ENCODE measurements at regions not wholly inside any gene's neighbourhood (a gene's known extent, or its start where the extent isn't known, plus 50 kb on each side); places are given as distances from the start of the nearest gene placed in this dataset.

GRCh38 chr1:98382986-98383740 lies 278.4 kb upstream of the SNX7 start:
- ATAC-seq, result no peak
- H3K9me3 ChIP-seq (ENCODE audit: control insufficient read depth, low read length, poor library complexity, severe bottlenecking), result no peaks in the 10 kb centered on the region
- no peak for DNase-seq
- H3K4me3 Mint-ChIP-seq, result no peak overlapping the region
- peaks cover 2% of the 10 kb centered on the region for H3K36me3 Mint-ChIP-seq (ENCODE audit: low read depth)
- H3K27ac Mint-ChIP-seq, result no peak overlapping the region
- H3K27me3 Mint-ChIP-seq, result no peaks in the 10 kb centered on the region
- H3K4me1 Mint-ChIP-seq, result peaks cover 9% of the 10 kb centered on the region

DNA sequence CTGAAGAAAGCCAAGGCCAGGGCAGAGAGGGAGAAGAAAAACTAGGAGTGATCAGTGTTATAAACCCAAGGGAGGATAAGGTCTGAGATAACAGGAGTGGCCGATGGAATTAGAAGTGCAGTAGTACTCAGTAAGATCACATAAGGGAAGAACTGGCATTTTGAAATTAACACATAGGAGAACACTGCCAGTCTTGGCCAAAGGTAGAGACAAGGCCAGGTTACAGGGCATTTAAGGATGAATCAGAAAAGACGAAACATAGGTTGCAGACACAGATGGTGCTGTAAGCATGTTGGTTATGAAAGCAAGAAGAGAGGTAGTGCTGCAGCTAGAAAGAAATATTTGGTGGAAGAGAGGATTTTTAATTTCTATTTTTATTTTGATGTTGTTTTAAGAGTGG lies 278.9 kb upstream of the SNX7 start:
- H3K27me3 Mint-ChIP-seq, result peaks cover 5% of the 10 kb centered on the region
- ATAC-seq (no peak), DNase-seq (no peak)
- no peak overlapping the region for H3K27ac Mint-ChIP-seq
- no peaks in the 10 kb centered on the region for H3K9me3 ChIP-seq (ENCODE audit: control insufficient read depth, low read length, poor library complexity, severe bottlenecking)
- peaks cover 3% of the 10 kb centered on the region for H3K4me1 Mint-ChIP-seq
- H3K4me3 Mint-ChIP-seq, result no peak overlapping the region
- peaks cover 2% of the 10 kb centered on the region for H3K36me3 Mint-ChIP-seq (ENCODE audit: low read depth)

DNA sequence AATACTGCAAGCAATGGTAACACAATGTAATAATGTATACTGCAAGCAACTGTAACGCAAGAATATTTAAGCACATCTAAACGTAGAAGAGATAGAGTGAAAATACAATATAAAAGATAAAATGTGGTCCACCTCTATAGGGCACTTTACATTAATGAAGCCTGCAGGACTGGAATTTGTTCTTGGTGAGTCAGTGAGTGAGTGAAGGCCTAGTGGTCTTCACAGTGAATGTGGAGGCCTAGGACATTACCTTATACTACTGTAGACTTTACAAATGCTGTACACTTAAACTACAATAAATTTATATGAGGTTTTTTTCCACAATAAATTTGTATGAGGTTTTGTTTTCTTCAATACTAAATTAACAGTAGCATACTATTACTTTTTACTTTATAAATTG lies 287.4 kb upstream of the SNX7 start:
- Mint-ChIP-seq H3K36me3 (ENCODE audit: low read depth) (no peaks in the 10 kb centered on the region), H3K4me3 (no peak overlapping the region), H3K4me1 (peaks cover 3% of the 10 kb centered on the region), H3K27ac (no peak overlapping the region), H3K27me3 (peaks cover 5% of the 10 kb centered on the region)
- no peaks in the 10 kb centered on the region for H3K9me3 ChIP-seq (ENCODE audit: control insufficient read depth, low read length, poor library complexity, severe bottlenecking)
- DNase-seq (no peak), ATAC-seq (no peak)

DNA sequence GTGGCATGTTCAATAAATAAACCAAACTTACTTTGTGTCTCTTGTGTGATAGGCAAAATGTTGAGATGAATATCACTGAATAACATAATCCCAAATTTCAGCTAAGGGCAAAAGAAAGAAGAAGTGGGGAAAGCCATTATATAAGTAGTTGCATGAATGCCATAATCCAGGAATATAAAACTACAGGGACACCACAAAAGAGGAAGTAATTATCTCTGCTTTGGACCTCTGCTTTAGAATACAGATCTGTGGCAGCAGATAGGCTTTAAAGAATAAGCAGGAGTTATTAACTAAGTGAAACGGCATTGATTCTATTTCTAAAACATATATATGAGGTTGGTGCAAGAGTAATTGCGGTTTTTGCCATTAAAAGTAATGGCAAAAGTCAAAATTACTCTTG lies 288.5 kb upstream of the SNX7 start:
- no peaks in the 10 kb centered on the region for H3K9me3 ChIP-seq (ENCODE audit: control insufficient read depth, low read length, poor library complexity, severe bottlenecking)
- no peak overlapping the region for H3K27ac Mint-ChIP-seq
- ATAC-seq (no peak), DNase-seq (no peak)
- H3K27me3 Mint-ChIP-seq, result peaks cover 4% of the 10 kb centered on the region
- H3K4me1 Mint-ChIP-seq, result peaks cover 7% of the 10 kb centered on the region
- no peak overlapping the region for H3K4me3 Mint-ChIP-seq
- H3K36me3 Mint-ChIP-seq (ENCODE audit: low read depth), result no peaks in the 10 kb centered on the region

DNA sequence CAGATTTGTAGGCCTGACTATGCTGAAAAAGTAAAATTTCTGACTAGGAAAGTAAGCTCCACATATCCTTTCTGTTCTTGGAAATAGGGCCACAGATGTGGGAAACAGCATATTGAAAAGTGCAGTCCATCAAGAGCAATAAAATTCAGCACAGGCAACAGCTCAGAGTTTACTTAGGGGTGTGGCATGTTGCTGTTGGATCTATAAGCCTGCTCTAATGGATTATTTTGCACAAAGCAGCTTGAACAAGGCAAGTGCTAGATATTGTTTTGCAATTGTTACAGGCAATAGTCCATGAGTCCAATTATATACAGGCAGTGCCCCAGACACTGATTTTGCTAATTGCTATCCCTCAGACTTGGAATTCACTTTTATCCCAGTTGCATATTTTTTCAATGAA lies 289.8 kb upstream of the SNX7 start:
- H3K4me1 Mint-ChIP-seq, result peaks cover 9% of the 10 kb centered on the region
- H3K27me3 Mint-ChIP-seq, result no peaks in the 10 kb centered on the region
- no peaks in the 10 kb centered on the region for H3K9me3 ChIP-seq (ENCODE audit: control insufficient read depth, low read length, poor library complexity, severe bottlenecking)
- H3K27ac Mint-ChIP-seq, result no peak overlapping the region
- DNase-seq, result no peak
- no peak overlapping the region for H3K4me3 Mint-ChIP-seq
- no peaks in the 10 kb centered on the region for H3K36me3 Mint-ChIP-seq (ENCODE audit: low read depth)
- ATAC-seq, result no peak

GRCh38 chr1:98369463-98369862 lies 292.1 kb upstream of the SNX7 start:
- no peak overlapping the region for H3K4me3 Mint-ChIP-seq
- H3K27me3 Mint-ChIP-seq, result no peaks in the 10 kb centered on the region
- no peaks in the 10 kb centered on the region for H3K9me3 ChIP-seq (ENCODE audit: control insufficient read depth, low read length, poor library complexity, severe bottlenecking)
- H3K36me3 Mint-ChIP-seq (ENCODE audit: low read depth), result no peaks in the 10 kb centered on the region
- peaks cover 9% of the 10 kb centered on the region for H3K4me1 Mint-ChIP-seq
- no peak overlapping the region for H3K27ac Mint-ChIP-seq
- no peak for ATAC-seq
- no peak for DNase-seq

- no peak for DNase-seq
- H3K4me1 Mint-ChIP-seq, result peaks cover 9% of the 10 kb centered on the region
- no peaks in the 10 kb centered on the region for H3K27me3 Mint-ChIP-seq
- no peak overlapping the region for H3K4me3 Mint-ChIP-seq
- no peaks in the 10 kb centered on the region for H3K36me3 Mint-ChIP-seq (ENCODE audit: low read depth)
- no peak for ATAC-seq
- no peak overlapping the region for H3K27ac Mint-ChIP-seq
- H3K9me3 ChIP-seq (ENCODE audit: control insufficient read depth, low read length, poor library complexity, severe bottlenecking), result no peaks in the 10 kb centered on the region
These were observed 292.5 kb upstream of the SNX7 start for GRCh38 chr1:98368995-98369394.

- no peak overlapping the region for H3K4me3 Mint-ChIP-seq
- no peak for ATAC-seq
- H3K4me1 Mint-ChIP-seq, result peaks cover 9% of the 10 kb centered on the region
- no peak for DNase-seq
- no peak overlapping the region for H3K27ac Mint-ChIP-seq
- H3K36me3 Mint-ChIP-seq (ENCODE audit: low read depth), result no peaks in the 10 kb centered on the region
- H3K27me3 Mint-ChIP-seq, result no peaks in the 10 kb centered on the region
- H3K9me3 ChIP-seq (ENCODE audit: control insufficient read depth, low read length, poor library complexity, severe bottlenecking), result no peaks in the 10 kb centered on the region
These were observed 294.1 kb upstream of the SNX7 start for GRCh38 chr1:98367426-98367825.

GRCh38 chr1:98366343-98366742 lies 295.2 kb upstream of the SNX7 start:
- peaks cover 9% of the 10 kb centered on the region for H3K4me1 Mint-ChIP-seq
- no peak for DNase-seq
- no peaks in the 10 kb centered on the region for H3K36me3 Mint-ChIP-seq (ENCODE audit: low read depth)
- H3K4me3 Mint-ChIP-seq, result no peak overlapping the region
- H3K9me3 ChIP-seq (ENCODE audit: control insufficient read depth, low read length, poor library complexity, severe bottlenecking), result no peaks in the 10 kb centered on the region
- H3K27ac Mint-ChIP-seq, result no peak overlapping the region
- no peaks in the 10 kb centered on the region for H3K27me3 Mint-ChIP-seq
- ATAC-seq, result no peak

DNA sequence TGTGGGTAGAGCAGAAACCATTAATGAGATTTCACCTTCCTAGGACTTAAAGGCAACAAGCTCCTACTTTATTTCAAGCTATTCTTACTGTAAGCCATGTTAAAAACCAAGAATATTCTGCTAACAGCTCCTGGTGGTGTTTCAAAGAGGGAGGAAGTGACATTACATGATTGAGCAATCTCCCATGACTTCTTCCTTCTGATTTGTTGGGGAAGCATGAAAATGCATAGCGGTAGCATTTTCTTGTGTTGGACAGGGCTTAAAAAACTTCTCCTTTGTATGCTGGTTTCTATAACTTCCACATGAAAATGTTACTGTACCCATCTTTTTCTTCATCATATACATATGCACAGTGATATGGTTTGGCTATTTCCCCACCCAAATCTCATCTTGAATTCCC lies 297.0 kb upstream of the SNX7 start:
- no peak for DNase-seq
- Mint-ChIP-seq H3K4me1 (peaks cover 7% of the 10 kb centered on the region), H3K27ac (no peak overlapping the region), H3K27me3 (no peaks in the 10 kb centered on the region), H3K4me3 (no peak overlapping the region), H3K36me3 (ENCODE audit: low read depth) (no peaks in the 10 kb centered on the region)
- no peak for ATAC-seq
- no peaks in the 10 kb centered on the region for H3K9me3 ChIP-seq (ENCODE audit: control insufficient read depth, low read length, poor library complexity, severe bottlenecking)

DNA sequence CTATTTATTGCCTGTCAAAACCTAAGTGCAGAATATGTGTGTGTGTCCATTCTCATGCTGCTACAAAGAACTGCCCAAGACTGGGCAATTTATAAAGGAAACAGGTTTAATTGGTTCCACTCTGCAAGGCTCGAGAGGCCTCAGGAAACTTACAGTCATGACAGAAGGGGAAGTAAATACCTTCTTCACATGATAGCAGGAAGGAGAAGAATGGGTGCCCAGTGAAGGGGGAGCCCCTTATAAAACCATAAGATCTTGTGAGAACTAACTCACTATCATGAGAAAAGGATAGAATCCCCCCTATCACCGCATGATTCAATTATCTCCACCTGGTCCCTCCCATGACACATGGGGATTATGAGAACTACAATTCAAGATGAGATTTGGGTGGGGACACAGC lies 300.7 kb upstream of the SNX7 start:
- ATAC-seq (no peak), DNase-seq (no peak)
- no peaks in the 10 kb centered on the region for H3K4me1 Mint-ChIP-seq
- no peaks in the 10 kb centered on the region for H3K9me3 ChIP-seq (ENCODE audit: control insufficient read depth, low read length, poor library complexity, severe bottlenecking)
- no peak overlapping the region for H3K4me3 Mint-ChIP-seq
- H3K27ac Mint-ChIP-seq, result no peak overlapping the region
- H3K27me3 Mint-ChIP-seq, result no peaks in the 10 kb centered on the region
- H3K36me3 Mint-ChIP-seq (ENCODE audit: low read depth), result no peaks in the 10 kb centered on the region

DNA sequence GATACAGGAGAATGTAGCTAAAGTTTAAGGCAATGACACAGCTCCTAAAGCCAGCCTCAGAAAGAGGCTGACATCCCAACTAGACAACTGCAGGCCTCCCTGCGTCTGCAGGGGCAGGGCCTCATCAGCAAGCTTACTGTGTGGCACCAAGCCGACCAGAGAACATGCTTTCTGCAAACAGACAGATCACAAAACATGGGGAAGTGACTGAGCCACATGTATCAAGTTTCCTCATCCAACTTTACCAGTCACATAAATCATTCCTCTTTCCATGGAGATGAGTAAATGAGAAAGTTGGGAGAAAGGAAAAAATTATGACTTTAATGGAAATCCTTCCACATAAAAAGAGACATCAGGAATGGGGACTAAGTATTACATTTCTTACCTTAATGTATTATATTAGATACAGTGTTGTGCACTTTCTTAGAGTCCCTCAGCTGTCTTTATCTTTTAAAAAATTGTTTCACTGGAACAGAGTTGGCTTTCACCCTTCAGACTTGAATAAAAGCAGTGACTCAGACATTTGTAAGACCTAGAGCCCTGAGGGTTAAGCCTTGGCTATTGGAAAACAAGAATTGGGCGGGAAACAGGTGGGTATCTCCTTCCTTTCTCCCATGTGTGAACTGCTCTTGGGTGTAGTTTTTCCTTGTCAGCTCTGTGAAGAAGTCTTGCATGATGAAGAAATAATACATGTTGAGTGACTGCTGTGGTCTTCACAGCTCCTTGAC lies 305.7 kb upstream of the SNX7 start:
- H3K4me3 Mint-ChIP-seq, result no peak overlapping the region
- H3K27ac Mint-ChIP-seq, result no peak overlapping the region
- H3K4me1 Mint-ChIP-seq, result no peaks in the 10 kb centered on the region
- H3K27me3 Mint-ChIP-seq, result no peaks in the 10 kb centered on the region
- ATAC-seq (no peak), DNase-seq (no peak)
- no peaks in the 10 kb centered on the region for H3K36me3 Mint-ChIP-seq (ENCODE audit: low read depth)
- no peaks in the 10 kb centered on the region for H3K9me3 ChIP-seq (ENCODE audit: control insufficient read depth, low read length, poor library complexity, severe bottlenecking)

- H3K4me3 Mint-ChIP-seq, result no peak overlapping the region
These were observed 309.1 kb upstream of the SNX7 start for GRCh38 chr1:98352378-98352777.

GRCh38 chr1:98351561-98351960 lies 310.0 kb upstream of the SNX7 start:
- Mint-ChIP-seq H3K4me1 (no peaks in the 10 kb centered on the region), H3K27ac (no peak overlapping the region), H3K27me3 (no peaks in the 10 kb centered on the region), H3K36me3 (ENCODE audit: low read depth) (peaks cover 2% of the 10 kb centered on the region), H3K4me3 (no peak overlapping the region)
- DNase-seq (no peak), ATAC-seq (no peak)
- H3K9me3 ChIP-seq (ENCODE audit: control insufficient read depth, low read length, poor library complexity, severe bottlenecking), result no peaks in the 10 kb centered on the region

More at GRCh38 chr1:98352378-98352777, 309.1 kb upstream of the SNX7 start:
- ATAC-seq (no peak), DNase-seq (no peak)
- peaks cover 2% of the 10 kb centered on the region for H3K36me3 Mint-ChIP-seq (ENCODE audit: low read depth)
- no peaks in the 10 kb centered on the region for H3K27me3 Mint-ChIP-seq
- H3K9me3 ChIP-seq (ENCODE audit: control insufficient read depth, low read length, poor library complexity, severe bottlenecking), result no peaks in the 10 kb centered on the region
- no peak overlapping the region for H3K27ac Mint-ChIP-seq
- H3K4me1 Mint-ChIP-seq, result no peaks in the 10 kb centered on the region
